Adrenal gland (tissue), 9 donors: ENCODE measurements at regions not wholly inside any gene's neighbourhood (a gene's known extent, or its start where the extent isn't known, plus 50 kb on each side); places are given as distances from the start of the nearest gene placed in this dataset.

ENCODE experiments used
- DNase-seq, 7 donors: peaks; one replicate each; pipeline ENCODE4 v3.0.0-alpha.2; 2019 to 2020
- H3K27ac ChIP-seq, 5 donors: fragments of 200-600 bp; sonication (generic) in 4 of 5; 1 replicate in 3 of 5; 2 replicates in 2 of 5; pipeline versions ENCODE4 v1.5.1 to v1.8.0; 2016 to 2020; ENCODE audit warnings: mild to moderate bottlenecking in 1 of 5
- H3K27me3 ChIP-seq: fragments of 200-600 bp; 2 replicates; pipeline ENCODE4 v1.8.0; 2021
- H3K36me3 ChIP-seq, 2 donors: fragments of 200-600 bp; replicated peaks in 1 of 2; 1 replicate in 1 of 2; 2 replicates in 1 of 2; pipeline versions ENCODE4 v1.5.1 to v1.8.0; 2018 to 2022
- H3K4me1 ChIP-seq, 2 donors: fragments of 200-600 bp; replicated peaks in 1 of 2; 1 replicate in 1 of 2; 2 replicates in 1 of 2; pipeline versions ENCODE4 v1.5.1 to v1.8.0; 2018 to 2021
- H3K4me3 ChIP-seq, 4 donors: fragments of 200-600 bp; sonication (generic) in 3 of 4; one replicate each; pipeline ENCODE4 v1.5.1; 2016 to 2018
- H3K9me3 ChIP-seq, 3 donors: fragments of 200-600 bp; sonication (generic) in 1 of 3; replicated peaks in 1 of 3; 1 replicate in 2 of 3; 2 replicates in 1 of 3; pipeline versions ENCODE4 v1.5.1 to v1.8.0; 2016 to 2021
- CTCF ChIP-seq, 6 experiments: fragments of 450-650 bp in 4 of 6; fragments of 200-600 bp in 2 of 6; sonication (generic) in 1 of 6; IDR thresholded peaks; 1 replicate in 5 of 6; 2 replicates in 1 of 6; pipeline versions ENCODE4 v1.5.1 to v1.8.0; 2016 to 2021; ENCODE audit warnings: antibody characterized with exemption in 6 of 6, mild to moderate bottlenecking in 2 of 6, moderate library complexity in 1 of 6
- POLR2A ChIP-seq, 2 donors: fragments of 450-650 bp; IDR thresholded peaks; one replicate each; pipeline ENCODE4 v1.6.1; 2017; ENCODE audit warnings: antibody characterized with exemption in 2 of 2, mild to moderate bottlenecking in 2 of 2, moderate library complexity in 1 of 2
- WGBS, 4 donors: extraction: QIAGEN DNeasy Blood & Tissue Kit in 2 of 4; methylation state at CpG; one replicate each; pipeline versions ENCODE4 v1.1.5 to v1.1.7; 2013 to 2017; 5-methylcytosine and 5-hydroxymethylcytosine counted together
- intact Hi-C, 2 donors: fragments of 100-400 bp; cut with DNase I; formaldehyde crosslinking; loops; one replicate each; pipeline versions ENCODE4 v1.14.1 to v1.15.0; 2022 to 2023
- donor health status: healthy with polysubstance abuse.
- donor health status: Bipolar disorder and iron deficiency.
- donor health status: DM: yes; HTN: yes; CAD: no.
- donor health status: DM: no; HTN: no; CAD: no.
- donor health status: DM: no; HTN: no; CAD: no.

DNA sequence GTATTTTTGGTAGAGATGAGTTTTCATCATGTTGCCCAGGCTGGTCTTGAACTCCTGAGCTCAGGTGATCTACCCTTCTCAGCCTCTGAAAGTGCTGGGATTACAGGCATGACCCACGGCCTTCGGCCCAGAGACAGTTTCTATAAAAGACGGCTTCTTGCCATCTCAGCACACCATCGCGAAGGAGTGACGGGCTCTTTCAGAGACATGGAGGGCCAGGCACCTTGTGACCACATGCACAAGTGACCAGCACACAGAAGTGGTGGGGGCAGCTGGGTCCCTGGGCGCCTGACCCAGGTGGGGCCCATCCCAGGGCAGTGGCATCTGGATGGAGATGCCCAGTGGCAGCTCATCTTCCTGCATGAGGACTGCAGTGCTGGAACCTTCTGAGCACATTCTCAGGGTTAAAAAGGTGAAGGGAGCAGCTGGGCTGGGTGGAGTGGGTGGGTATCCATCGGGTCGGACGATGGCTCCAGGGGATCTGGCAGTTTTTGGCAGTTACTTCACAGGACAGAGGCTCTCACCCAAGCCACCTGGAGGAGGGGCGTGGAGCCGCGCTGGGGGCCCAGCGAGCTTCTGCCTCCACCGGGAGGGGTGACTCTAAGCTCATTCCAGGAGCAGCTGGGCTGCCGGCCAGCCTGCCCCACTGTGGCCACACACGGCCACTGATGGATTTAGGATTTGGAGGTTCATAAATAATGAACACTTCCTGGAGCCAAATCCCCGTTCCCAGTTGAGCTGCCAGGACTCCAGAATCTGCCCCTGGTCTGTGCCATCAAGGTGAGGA, 373.0 kb downstream of the CTTN start:
- TF ChIP-seq CTCF (IDR thresholded peaks at IDR 0.05) (no peak), POLR2A (IDR thresholded peaks at IDR 0.05) (no peak)
- 78 to 88% (median 82%) methylated on average over 11 to 18 of the region's 18 CpGs for WGBS, 4 donors

DNA sequence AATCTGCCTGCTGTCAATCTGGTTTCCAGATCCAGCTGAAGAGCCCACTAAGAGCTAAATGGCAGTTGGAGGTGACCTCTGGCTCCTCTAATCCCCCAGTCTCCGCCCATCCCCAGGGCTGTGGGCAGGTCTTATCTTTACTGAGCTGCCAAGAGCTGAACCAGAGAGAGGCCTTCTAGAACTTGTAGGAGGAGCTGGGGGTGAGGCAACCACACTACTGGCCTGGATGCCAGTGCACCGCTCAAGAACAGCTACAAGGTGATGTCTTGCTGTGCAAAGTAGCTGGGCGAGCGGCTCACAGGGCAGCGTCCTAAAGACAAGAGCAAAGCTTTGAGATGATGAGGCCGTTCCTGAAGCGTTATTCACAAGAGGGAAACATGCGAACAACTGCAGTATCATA, 374.6 kb downstream of the CTTN start:
- intact Hi-C loops = no loop called here
- H3K27ac ChIP-seq = no peak overlapping the region
- H3K4me1 ChIP-seq = no peaks in the 10 kb centered on the region
- no peaks in the 10 kb centered on the region for H3K27me3 ChIP-seq
- H3K9me3 ChIP-seq = no peaks in the 10 kb centered on the region
- no peaks in the 10 kb centered on the region for H3K36me3 ChIP-seq
- WGBS, 4 donors = 88 to 94% (median 92%) methylated on average over 8 of the region's 8 CpGs
- H3K4me3 ChIP-seq = no peak overlapping the region
- TF ChIP-seq CTCF (IDR thresholded peaks at IDR 0.05) = no peak
- TF ChIP-seq POLR2A (IDR thresholded peaks at IDR 0.05) = no peak
- DNase-seq = no peak

More for the DNA sequence above, 373.0 kb downstream of the CTTN start:
- Histone ChIP-seq H3K27ac (no peak overlapping the region), H3K4me1 (no peaks in the 10 kb centered on the region), H3K27me3 (no peaks in the 10 kb centered on the region), H3K9me3 (no peaks in the 10 kb centered on the region), H3K4me3 (no peak overlapping the region), H3K36me3 (no peaks in the 10 kb centered on the region)
- no peak for DNase-seq
- intact Hi-C loops = no loop called here

GRCh38 chr11:70775386-70776075, 377.2 kb downstream of the CTTN start:
- Histone ChIP-seq H3K9me3 (no peaks in the 10 kb centered on the region), H3K4me1 (no peaks in the 10 kb centered on the region), H3K27me3 (no peaks in the 10 kb centered on the region), H3K27ac (no peak overlapping the region), H3K36me3 (no peaks in the 10 kb centered on the region), H3K4me3 (no peak overlapping the region)
- 80 to 95% (median 87%) methylated on average over 11 to 12 of the region's 12 CpGs for WGBS, 4 donors
- peak in 1 of 7 donors; percentile 4 for DNase-seq
- intact Hi-C loops = no loop called here
- TF ChIP-seq CTCF (IDR thresholded peaks at IDR 0.05) = no peak
- no peak for TF ChIP-seq POLR2A (IDR thresholded peaks at IDR 0.05)

GRCh38 chr11:70776914-70777532, 378.7 kb downstream of the CTTN start:
- DNase-seq = no peak
- Histone ChIP-seq H3K4me3 (no peak overlapping the region), H3K36me3 (no peaks in the 10 kb centered on the region), H3K4me1 (no peaks in the 10 kb centered on the region), H3K27ac (no peak overlapping the region), H3K9me3 (no peaks in the 10 kb centered on the region), H3K27me3 (no peaks in the 10 kb centered on the region)
- intact Hi-C loops = no loop called here
- TF ChIP-seq POLR2A (IDR thresholded peaks at IDR 0.05) (no peak), CTCF (IDR thresholded peaks at IDR 0.05) (no peak)
